ENCODE measurements at regions not wholly inside any gene's neighbourhood (a gene's known extent, or its start where the extent isn't known, plus 50 kb on each side); places are given as distances from the start of the nearest gene placed in this dataset.

DNA sequence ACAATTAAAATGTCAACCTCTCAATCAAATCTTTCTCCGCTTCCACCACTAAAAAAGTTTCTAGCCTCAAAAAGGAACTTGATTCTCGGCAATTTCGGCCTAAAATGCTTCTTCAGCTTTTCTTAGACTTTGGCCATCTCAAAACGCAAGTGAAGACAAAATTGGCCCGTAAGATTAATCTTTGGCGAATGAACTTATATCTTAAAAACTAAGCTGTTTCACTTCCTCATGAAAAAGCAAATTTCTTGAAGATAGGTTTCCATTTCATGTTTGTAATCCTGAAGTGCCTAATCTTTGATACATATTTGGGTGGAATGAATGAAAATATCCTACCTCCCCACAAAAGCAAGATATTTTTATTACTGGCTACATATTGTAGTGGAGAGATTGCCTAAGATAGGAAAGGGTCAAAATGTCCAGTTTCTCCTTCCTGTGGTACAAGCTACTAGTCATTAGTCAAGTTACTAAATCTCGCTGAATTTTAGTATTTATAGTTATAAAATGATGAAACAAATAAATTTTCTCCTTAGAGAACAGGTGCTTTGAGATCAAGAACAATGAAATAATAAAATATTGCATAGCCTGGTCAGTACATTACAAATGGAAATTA is 85.4 kb upstream of the ZEB2 start:
- no peaks in the 10 kb centered on the region for H4K20me1 ChIP-seq (ENCODE audit: insufficient read depth)
- ATAC-seq (no peak), DNase-seq (ENCODE audit: low read depth, low spot score) (no peak)
- H3K9me2 ChIP-seq (ENCODE audit: insufficient read depth) = no peaks in the 10 kb centered on the region
- no peak overlapping the region for H3K27ac ChIP-seq (ENCODE audit: low read depth, low read length)
- ChIA-PET RAD21 (ENCODE audit: low non-redundant PET in 1 of 2, low total read pairs in 2 of 2, uncharacterized antibody in 2 of 2, unreplicated experiment in 2 of 2) (no interaction called here), POLR2A (no interaction called here), CTCF (no interaction called here)
- H3K4me1 ChIP-seq (ENCODE audit: control insufficient read depth in 1 of 2, insufficient read depth in 2 of 2, low read length in 2 of 2) = no peaks in the 10 kb centered on the region
- H2AFZ ChIP-seq (ENCODE audit: low read depth, low read length, poor library complexity, severe bottlenecking) = no peak overlapping the region
- no peaks in the 10 kb centered on the region for H3K27me3 ChIP-seq (ENCODE audit: insufficient read depth, low read length)
- H3K4me2 ChIP-seq (ENCODE audit: low read length) = no peak overlapping the region
- intact Hi-C loops (cut with micrococcal nuclease) = no loop called here
- no TSS peak for BruUV-seq (replicated peaks)
- H3K9me3 ChIP-seq (ENCODE audit: control insufficient read depth in 1 of 2, insufficient read depth in 1 of 2, low read depth in 1 of 2, low read length in 2 of 2) = no peaks in the 10 kb centered on the region
- no peak overlapping the region for H3K9ac ChIP-seq (ENCODE audit: low read length)
- no peaks in the 10 kb centered on the region for H3K36me3 ChIP-seq (ENCODE audit: control insufficient read depth in 1 of 2, insufficient read depth in 2 of 2, low read length in 2 of 2)
- H3K79me2 ChIP-seq (ENCODE audit: insufficient read depth, low read length) = no peaks in the 10 kb centered on the region
- no peak overlapping the region for H3K4me3 ChIP-seq (replicated peaks in 1 of 2; ENCODE audit: low read depth in 1 of 2, low read length in 2 of 2)
- TF ChIP-seq JUND (IDR thresholded peaks at IDR 0.05) = no peak

DNA sequence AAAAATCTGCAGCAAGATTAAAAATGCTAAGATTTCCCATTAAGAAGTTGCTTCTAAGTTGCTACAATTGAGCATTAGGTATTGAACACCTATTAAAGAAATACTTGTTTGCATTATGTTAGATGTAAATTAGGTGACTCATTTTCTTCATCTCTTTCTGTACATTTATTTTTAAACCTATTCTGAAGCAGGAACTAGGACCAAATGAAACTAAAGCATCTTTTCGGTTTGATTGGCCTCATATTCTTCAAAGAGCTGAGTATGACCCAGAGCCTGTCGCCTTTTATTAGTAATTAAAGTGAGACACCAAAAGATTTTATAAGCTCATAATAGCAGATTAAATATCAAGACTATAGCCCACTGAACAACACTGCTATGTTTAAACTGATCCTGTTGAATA is 83.4 kb upstream of the ZEB2 start:
- H4K20me1 ChIP-seq (ENCODE audit: insufficient read depth) = no peaks in the 10 kb centered on the region
- no peak overlapping the region for H3K4me3 ChIP-seq (replicated peaks in 1 of 2; ENCODE audit: low read depth in 1 of 2, low read length in 2 of 2)
- ChIA-PET RAD21 (ENCODE audit: low non-redundant PET in 1 of 2, low total read pairs in 2 of 2, uncharacterized antibody in 2 of 2, unreplicated experiment in 2 of 2) (no interaction called here), CTCF (no interaction called here), POLR2A (no interaction called here)
- no peak overlapping the region for H3K27ac ChIP-seq (ENCODE audit: low read depth, low read length)
- H3K9me2 ChIP-seq (ENCODE audit: insufficient read depth) = no peaks in the 10 kb centered on the region
- TF ChIP-seq ZFX (IDR thresholded peaks at IDR 0.05) (no peak), CTCF (IDR thresholded peaks at IDR 0.05 in 2 of 3, conservative IDR thresholded peaks at IDR 0.05 in 1 of 3; ENCODE audit: borderline replicate concordance in 1 of 3, insufficient read depth in 1 of 3, low read depth in 2 of 3, low read length in 2 of 3) (no peak), TCF7L2 (IDR thresholded peaks at IDR 0.05; ENCODE audit: borderline replicate concordance, extremely low read depth, insufficient read depth, insufficient read length) (no peak), POLR2AphosphoS5 (IDR thresholded peaks at IDR 0.05; ENCODE audit: low read depth, low read length) (no peak), EZH2phosphoT487 (IDR thresholded peaks at IDR 0.05; ENCODE audit: borderline replicate concordance) (no peak), CBX3 (IDR thresholded peaks at IDR 0.05; ENCODE audit: low read depth) (no peak), SIN3A (IDR thresholded peaks at IDR 0.05; ENCODE audit: low read depth) (no peak), EZH2 (IDR thresholded peaks at IDR 0.05) (no peak), CEBPB (IDR thresholded peaks at IDR 0.05; ENCODE audit: low read depth) (no peak), JUND (IDR thresholded peaks at IDR 0.05) (no peak), ATF3 (IDR thresholded peaks at IDR 0.05) (no peak), EGR1 (IDR thresholded peaks at IDR 0.05; ENCODE audit: low read depth) (no peak), FOSL1 (IDR thresholded peaks at IDR 0.05; ENCODE audit: low read depth) (no peak), ZNF274 (IDR thresholded peaks at IDR 0.05; ENCODE audit: low read depth, low read length) (no peak)
- ATAC-seq (no peak), DNase-seq (ENCODE audit: low read depth, low spot score) (no peak)
- no TSS peak for BruUV-seq (replicated peaks)
- no peaks in the 10 kb centered on the region for H3K36me3 ChIP-seq (ENCODE audit: control insufficient read depth in 1 of 2, insufficient read depth in 2 of 2, low read length in 2 of 2)
- no peaks in the 10 kb centered on the region for H3K9me3 ChIP-seq (ENCODE audit: control insufficient read depth in 1 of 2, insufficient read depth in 1 of 2, low read depth in 1 of 2, low read length in 2 of 2)
- H2AFZ ChIP-seq (ENCODE audit: low read depth, low read length, poor library complexity, severe bottlenecking) = no peak overlapping the region
- no peaks in the 10 kb centered on the region for H3K4me1 ChIP-seq (ENCODE audit: control insufficient read depth in 1 of 2, insufficient read depth in 2 of 2, low read length in 2 of 2)
- intact Hi-C loops (cut with micrococcal nuclease) = no loop called here
- no peaks in the 10 kb centered on the region for H3K79me2 ChIP-seq (ENCODE audit: insufficient read depth, low read length)
- no peak overlapping the region for H3K9ac ChIP-seq (ENCODE audit: low read length)
- no peak overlapping the region for H3K4me2 ChIP-seq (ENCODE audit: low read length)
- H3K27me3 ChIP-seq (ENCODE audit: insufficient read depth, low read length) = no peaks in the 10 kb centered on the region
